Stimulated activated CD4-positive, alpha-beta T cell treated with anti-CD3 and anti-CD28 coated beads, TNF-alpha, amount 100 ng/mL, for 4 hours (primary cell): ENCODE measurements at regions not wholly inside any gene's neighbourhood (a gene's known extent, or its start where the extent isn't known, plus 50 kb on each side); places are given as distances from the start of the nearest gene placed in this dataset.
"Not testable (repeated sequence)": the region's sequence is repeated elsewhere in the genome, so short reads cannot be mapped to it uniquely, and the experiment has no call there.

ENCODE experiments used
- DNase-seq, 3 experiments: peaks; one replicate each; pipeline ENCODE4 v3.0.0-alpha.2; 2020; ENCODE audit warnings: low read depth in 3 of 3

GRCh38 chr21:15669247-15669646, 60.5 kb upstream of the USP25 start:
- DNase-seq, result no peak

DNA sequence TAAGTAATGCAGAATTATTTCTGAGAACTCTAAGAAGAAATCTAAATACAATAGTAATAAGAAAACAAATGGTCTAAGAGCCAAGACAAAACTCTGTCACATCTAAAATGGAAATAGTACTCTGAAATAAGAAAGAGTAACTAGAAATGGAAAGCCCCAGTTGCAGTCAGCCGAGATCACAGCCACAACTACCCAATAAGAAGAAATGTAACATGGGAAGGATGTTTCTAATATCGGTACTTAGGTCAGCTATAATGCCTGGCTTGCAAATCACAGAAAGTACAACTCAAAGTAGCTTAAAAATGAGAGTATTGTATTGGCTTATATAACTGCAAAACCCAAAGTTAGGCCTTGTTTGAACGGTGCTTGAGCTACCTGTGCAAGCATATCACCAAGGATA, 58.6 kb upstream of the USP25 start:
- DNase-seq, result no peak

DNA sequence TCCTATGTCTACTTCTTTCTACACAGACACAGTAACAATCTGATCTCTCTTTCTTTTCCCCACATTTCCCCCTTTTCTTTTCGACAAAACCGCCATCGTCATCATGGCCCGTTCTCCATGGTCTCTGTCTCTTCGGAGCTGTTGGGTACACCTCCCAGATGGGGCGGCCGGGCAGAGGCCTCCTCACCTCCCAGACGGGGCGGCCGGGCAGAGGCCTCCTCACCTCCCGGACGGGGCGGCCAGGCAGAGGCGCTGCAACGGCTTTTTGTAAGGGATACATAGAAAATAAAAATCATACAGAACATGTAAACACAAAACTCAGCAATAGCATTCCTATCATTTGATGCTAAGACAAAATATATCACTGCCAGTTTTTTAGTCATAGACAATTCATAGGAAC, 57.2 kb upstream of the USP25 start:
- not testable (repeated sequence) for DNase-seq

DNA sequence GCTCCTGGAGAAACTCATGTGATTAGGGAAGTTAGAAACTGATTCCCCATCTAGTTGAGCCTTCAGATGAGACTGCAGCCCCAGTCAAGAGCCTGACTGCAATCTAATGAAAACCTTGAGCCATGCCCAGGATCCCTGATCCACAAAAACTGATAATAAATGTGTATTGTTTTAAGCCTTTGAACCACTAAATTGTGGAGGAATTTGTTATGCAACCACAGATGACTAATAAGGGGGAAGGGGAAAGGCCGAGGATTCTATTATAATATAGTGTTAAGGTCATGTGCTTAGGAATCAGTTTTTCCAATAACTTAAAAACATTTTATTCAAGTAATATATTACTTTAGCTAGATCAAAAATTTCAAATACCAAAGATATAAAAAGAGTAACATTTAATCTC, 52.8 kb upstream of the USP25 start:
- no peak for DNase-seq

GRCh38 chr21:15679630-15680029, 50.2 kb upstream of the USP25 start:
- no peak for DNase-seq
